SJSA1 (cell line): ENCODE measurements at regions not wholly inside any gene's neighbourhood (a gene's known extent, or its start where the extent isn't known, plus 50 kb on each side); places are given as distances from the start of the nearest gene placed in this dataset.
A peak's percentile ranks its signal among the peaks of the same experiment; 100 is the strongest.

Experiments used
- DNase-seq, 2 experiments: peaks; one replicate each; pipeline ENCODE4 v3.0.0-alpha.2; 2015 to 2020; ENCODE audit warnings: low spot score in 2 of 2, low read depth in 1 of 2
- H3K27ac ChIP-seq: fragments of 250-450 bp; sonication (Bioruptor Pico); 2 replicates; pipeline ENCODE4 v1.5.1; 2020; ENCODE audit warnings: mild to moderate bottlenecking, moderate library complexity
- H3K27me3 ChIP-seq: fragments of 250-450 bp; sonication (Bioruptor Pico); replicated peaks from 2 replicates; pipeline ENCODE4 v1.5.1; 2020; ENCODE audit warnings: mild to moderate bottlenecking, moderate library complexity
- H3K36me3 ChIP-seq: fragments of 250-450 bp; sonication (Bioruptor Pico); 2 replicates; pipeline ENCODE4 v1.5.1; 2020; ENCODE audit warnings: mild to moderate bottlenecking
- H3K4me1 ChIP-seq: fragments of 250-450 bp; sonication (Bioruptor Pico); replicated peaks from 2 replicates; pipeline ENCODE4 v1.6.1; 2021; ENCODE audit warnings: mild to moderate bottlenecking
- H3K4me3 ChIP-seq: fragments of 250-450 bp; sonication (Bioruptor Pico); 2 replicates; pipeline ENCODE4 v1.5.1; 2020; ENCODE audit warnings: mild to moderate bottlenecking
- H3K9me3 ChIP-seq: fragments of 250-450 bp; sonication (Bioruptor Pico); replicated peaks from 2 replicates; pipeline ENCODE4 v1.5.1; 2020; ENCODE audit warnings: mild to moderate bottlenecking

DNA sequence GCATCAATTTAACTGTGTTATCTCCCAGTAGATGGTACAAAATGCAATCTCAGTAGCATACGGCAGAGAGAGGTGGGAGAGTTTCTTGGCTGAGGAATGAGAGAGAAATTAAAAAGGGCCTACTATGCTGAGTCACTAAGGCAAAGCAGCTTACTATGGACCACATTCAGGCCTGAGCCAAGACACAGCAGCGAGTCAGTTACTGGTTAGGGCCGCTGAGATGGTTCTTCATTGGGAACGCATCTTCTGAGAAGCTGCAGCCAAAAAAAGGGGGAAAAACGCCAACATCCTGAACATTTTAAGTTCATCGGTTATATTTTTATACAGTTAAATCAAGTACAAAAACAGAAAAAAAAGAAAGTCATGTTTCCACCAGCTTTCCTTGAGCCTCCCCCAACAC lies 61.1 kb upstream of the BDNF start:
- Histone ChIP-seq H3K27ac (no peak overlapping the region), H3K4me1 (peaks cover 18% of the 10 kb centered on the region), H3K9me3 (no peaks in the 10 kb centered on the region), H3K4me3 (no peak overlapping the region), H3K36me3 (no peaks in the 10 kb centered on the region), H3K27me3 (no peaks in the 10 kb centered on the region)
- no peak for DNase-seq

DNA sequence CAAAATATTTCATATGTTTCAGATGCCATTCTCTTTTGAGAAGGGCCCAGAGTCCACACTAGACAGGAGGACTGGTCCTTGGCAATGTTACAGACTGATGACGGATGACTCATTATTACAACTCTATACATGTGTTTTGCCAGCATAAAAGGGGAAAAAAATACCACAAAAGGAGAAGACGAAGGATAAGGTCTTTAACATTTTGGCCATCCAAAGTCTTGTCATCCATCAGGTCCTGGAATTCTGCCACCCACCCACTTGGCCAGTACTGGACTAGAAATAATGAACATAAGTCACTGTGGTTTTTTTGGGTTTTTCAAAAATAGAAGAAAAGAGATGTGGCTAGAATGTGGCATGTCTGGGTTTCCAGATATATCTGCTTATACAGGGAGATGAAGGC lies 57.7 kb upstream of the BDNF start:
- Histone ChIP-seq H3K27ac (no peak overlapping the region), H3K4me3 (no peak overlapping the region), H3K9me3 (no peaks in the 10 kb centered on the region), H3K27me3 (no peaks in the 10 kb centered on the region), H3K4me1 (peaks cover 31% of the 10 kb centered on the region), H3K36me3 (no peaks in the 10 kb centered on the region)
- peak; percentile 80 to 86 for DNase-seq

DNA sequence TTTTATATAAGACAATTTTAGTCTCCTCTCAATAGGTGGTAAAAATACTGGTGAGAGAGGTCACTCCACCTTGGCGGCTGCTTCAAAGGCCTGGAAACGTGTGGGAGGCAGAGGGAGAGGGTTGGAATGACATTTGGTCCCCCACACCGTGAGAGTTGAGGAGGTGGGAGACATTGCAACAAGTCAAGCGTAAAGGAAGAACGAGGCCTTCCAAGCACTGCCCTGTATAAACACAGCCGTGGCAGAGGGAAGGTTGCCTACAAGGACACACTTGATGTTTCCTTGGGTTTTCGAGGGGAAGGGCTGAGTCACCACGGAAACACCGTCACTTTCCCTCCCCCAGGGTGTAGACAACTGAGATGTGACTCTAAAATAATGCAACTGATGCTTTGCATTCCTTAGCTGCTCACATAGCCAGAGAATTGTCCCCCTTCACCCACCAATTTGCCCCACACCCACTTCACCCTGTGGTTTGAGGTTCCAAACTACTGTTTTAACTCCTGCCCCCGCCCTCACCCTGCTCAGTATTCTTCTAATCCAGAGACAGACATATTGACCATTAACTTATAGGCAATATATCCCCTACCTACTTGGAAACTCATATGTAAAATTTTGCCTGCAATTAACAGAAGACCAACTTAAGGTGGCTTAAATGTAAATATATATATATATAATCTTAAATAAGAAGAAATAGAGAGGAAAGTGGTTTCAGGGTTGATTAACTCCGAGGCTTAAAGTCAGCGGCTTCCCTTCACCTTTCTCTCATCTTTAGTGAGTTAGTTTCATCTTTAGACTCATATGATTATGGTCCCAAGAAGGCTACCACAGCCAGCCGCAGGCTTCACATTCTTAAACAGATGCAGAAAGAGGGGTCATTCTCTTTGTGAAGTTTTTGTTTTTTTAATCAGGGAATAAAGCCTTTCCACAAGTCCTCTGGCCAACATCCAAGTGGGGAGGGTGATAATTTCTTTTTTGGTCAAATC lies 54.1 kb upstream of the BDNF start:
- DNase-seq, result peak; percentile 84 to 86

More for the DNA sequence above, 54.1 kb upstream of the BDNF start:
- no peaks in the 10 kb centered on the region for H3K9me3 ChIP-seq
- H3K27ac ChIP-seq, result peak overlapping the region; percentile 29
- no peak overlapping the region for H3K4me3 ChIP-seq
- H3K36me3 ChIP-seq, result no peaks in the 10 kb centered on the region
- peaks cover 27% of the 10 kb centered on the region for H3K4me1 ChIP-seq
- no peaks in the 10 kb centered on the region for H3K27me3 ChIP-seq
